Endothelial cell (in vitro differentiated cells): ENCODE measurements at regions not wholly inside any gene's neighbourhood (a gene's known extent, or its start where the extent isn't known, plus 50 kb on each side); places are given as distances from the start of the nearest gene placed in this dataset.

Experiments used
- DNase-seq: peaks from one replicate; pipeline ENCODE4 v3.0.0; 2021; ENCODE audit warnings: low spot score
- H3K27ac Mint-ChIP-seq: one replicate; pipeline ENCODE4 v1.8.0; 2021; ENCODE audit warnings: mixed read lengths, inconsistent platforms; ENCODE audit not compliant: unreplicated experiment
- H3K27me3 Mint-ChIP-seq: one replicate; pipeline ENCODE4 v1.8.0; 2021; ENCODE audit warnings: mild to moderate bottlenecking, moderate library complexity, mixed read lengths, inconsistent platforms; ENCODE audit not compliant: unreplicated experiment
- H3K36me3 Mint-ChIP-seq: one replicate; pipeline ENCODE4 v1.8.0; 2021; ENCODE audit warnings: mild to moderate bottlenecking, low read depth, mixed read lengths, inconsistent platforms; ENCODE audit not compliant: unreplicated experiment
- H3K4me1 Mint-ChIP-seq: one replicate; pipeline ENCODE4 v1.8.0; 2021; ENCODE audit warnings: mild to moderate bottlenecking, mixed read lengths, inconsistent platforms; ENCODE audit not compliant: unreplicated experiment
- H3K4me3 Mint-ChIP-seq: one replicate; pipeline ENCODE4 v1.8.0; 2021; ENCODE audit warnings: mild to moderate bottlenecking, mixed read lengths, inconsistent platforms; ENCODE audit not compliant: unreplicated experiment
- H3K9me3 Mint-ChIP-seq: one replicate; pipeline ENCODE4 v1.8.0; 2021; ENCODE audit warnings: mixed read lengths, inconsistent platforms; ENCODE audit not compliant: unreplicated experiment
- TF ChIP-seq, protein P1 (sequence below): fragments of 200-600 bp; sonication (generic); IDR thresholded peaks from one replicate; pipeline ENCODE4 v1.5.0; 2021; ENCODE audit warnings: antibody characterized with exemption; ENCODE audit not compliant: unreplicated experiment

DNA sequence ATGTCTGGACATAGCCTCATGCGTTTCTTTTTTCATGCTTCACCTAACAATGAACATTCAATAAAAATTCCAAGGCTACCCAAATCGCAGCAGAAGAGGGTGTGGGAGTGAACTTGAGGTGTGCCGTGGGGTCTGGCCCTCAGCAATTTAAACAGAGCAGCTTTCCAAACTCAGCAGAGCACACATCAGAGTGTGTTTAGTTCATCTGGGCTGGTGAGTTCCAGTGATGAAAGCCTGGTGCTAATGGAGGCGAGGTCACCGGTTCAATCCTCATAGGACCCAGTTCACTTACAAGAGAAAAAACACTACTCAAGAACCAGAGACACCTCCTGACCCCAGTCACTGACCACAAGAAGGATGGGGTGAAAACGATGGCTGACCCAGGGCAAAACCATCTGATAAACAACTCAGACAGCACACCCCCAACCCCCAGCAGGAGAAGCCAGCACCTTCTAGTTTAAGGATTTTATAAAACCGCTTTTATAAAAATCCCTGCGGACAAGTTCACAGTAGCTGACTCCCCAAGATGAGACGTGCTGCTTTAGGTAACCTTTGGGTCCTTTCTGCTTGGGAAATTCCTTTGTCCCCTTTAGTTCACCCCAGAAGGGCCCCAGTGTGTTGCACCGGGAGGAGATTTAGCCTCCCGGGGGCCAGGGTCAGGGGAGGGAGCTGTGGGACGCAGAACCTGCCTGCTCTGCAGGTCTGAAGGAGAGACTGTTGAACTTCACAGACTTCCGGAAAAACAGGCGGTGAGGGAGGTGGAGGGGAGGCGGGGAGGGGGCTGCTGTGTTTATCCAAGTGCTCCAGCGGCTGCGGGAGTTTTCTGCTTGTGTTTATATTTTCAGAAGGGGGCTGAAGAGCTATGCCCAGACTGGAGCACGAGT lies 152.7 kb upstream of the SOX11 start:
- Mint-ChIP-seq H3K4me1 (no peaks in the 10 kb centered on the region), H3K27ac (no peak overlapping the region), H3K4me3 (no peak overlapping the region), H3K27me3 (peaks cover 7% of the 10 kb centered on the region), H3K36me3 (peaks cover 9% of the 10 kb centered on the region), H3K9me3 (peaks cover 21% of the 10 kb centered on the region)
- DNase-seq: peak; percentile 7
- TF ChIP-seq, protein P1, sequence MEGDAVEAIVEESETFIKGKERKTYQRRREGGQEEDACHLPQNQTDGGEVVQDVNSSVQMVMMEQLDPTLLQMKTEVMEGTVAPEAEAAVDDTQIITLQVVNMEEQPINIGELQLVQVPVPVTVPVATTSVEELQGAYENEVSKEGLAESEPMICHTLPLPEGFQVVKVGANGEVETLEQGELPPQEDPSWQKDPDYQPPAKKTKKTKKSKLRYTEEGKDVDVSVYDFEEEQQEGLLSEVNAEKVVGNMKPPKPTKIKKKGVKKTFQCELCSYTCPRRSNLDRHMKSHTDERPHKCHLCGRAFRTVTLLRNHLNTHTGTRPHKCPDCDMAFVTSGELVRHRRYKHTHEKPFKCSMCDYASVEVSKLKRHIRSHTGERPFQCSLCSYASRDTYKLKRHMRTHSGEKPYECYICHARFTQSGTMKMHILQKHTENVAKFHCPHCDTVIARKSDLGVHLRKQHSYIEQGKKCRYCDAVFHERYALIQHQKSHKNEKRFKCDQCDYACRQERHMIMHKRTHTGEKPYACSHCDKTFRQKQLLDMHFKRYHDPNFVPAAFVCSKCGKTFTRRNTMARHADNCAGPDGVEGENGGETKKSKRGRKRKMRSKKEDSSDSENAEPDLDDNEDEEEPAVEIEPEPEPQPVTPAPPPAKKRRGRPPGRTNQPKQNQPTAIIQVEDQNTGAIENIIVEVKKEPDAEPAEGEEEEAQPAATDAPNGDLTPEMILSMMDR: no peak

DNA sequence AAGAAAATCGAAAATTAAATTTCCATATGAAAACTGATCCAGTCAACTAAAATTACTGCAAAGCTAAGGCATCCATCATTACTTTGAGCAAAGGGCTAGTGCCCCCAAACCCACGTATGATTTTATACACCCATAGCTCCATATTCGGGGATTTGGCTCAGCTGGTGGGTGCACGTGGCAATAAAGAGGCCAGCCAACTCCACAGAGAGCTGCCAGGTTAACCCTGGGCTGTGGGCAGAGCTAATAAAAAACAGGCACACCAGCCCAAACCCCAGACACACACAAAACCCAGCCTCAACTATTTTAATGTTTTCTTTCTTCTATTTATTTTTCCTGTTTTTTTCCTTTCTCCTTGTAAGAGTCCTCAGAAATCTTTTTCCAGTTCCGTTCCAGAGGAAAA lies 151.3 kb upstream of the SOX11 start:
- H3K27ac Mint-ChIP-seq: no peak overlapping the region
- H3K9me3 Mint-ChIP-seq: peaks cover 32% of the 10 kb centered on the region

DNA sequence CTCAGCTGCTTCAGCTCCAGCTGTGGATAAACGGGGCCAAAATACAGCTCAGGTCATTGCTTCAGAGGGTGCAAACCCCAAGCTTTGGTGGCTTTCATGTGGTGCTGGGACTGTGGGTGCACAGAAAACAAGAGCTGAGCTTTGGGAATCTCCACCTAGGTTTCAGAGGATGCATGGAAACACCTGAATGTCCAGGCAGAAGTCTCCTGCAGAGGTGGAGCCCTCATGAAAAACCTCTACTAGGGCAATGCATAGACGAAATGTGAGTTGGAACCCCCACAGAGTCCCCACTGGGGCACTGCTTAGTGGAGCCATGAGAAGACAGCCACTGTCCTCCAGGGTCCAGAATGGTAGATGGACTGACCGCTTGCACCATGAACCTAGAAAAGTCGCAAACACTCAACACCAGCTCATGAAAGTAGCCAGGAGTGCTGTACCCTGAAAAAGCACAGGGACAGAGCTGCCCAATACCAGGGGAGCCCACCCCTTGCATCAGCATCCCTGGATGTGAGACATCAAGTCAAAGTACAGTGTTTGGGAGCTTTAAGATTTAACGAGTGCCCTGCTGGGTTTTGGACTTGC lies 147.9 kb upstream of the SOX11 start:
- TF ChIP-seq, protein P1: no peak
- Mint-ChIP-seq H3K27ac (no peak overlapping the region), H3K4me3 (no peak overlapping the region), H3K9me3 (peaks cover 26% of the 10 kb centered on the region), H3K36me3 (peaks cover 6% of the 10 kb centered on the region), H3K4me1 (no peaks in the 10 kb centered on the region), H3K27me3 (peaks cover 3% of the 10 kb centered on the region)
- DNase-seq: no peak

More for the DNA sequence above, 151.3 kb upstream of the SOX11 start:
- TF ChIP-seq, protein P1: no peak
- no peak for DNase-seq
- Mint-ChIP-seq H3K4me3 (no peak overlapping the region), H3K36me3 (peaks cover 9% of the 10 kb centered on the region), H3K4me1 (no peaks in the 10 kb centered on the region), H3K27me3 (peaks cover 5% of the 10 kb centered on the region)

DNA sequence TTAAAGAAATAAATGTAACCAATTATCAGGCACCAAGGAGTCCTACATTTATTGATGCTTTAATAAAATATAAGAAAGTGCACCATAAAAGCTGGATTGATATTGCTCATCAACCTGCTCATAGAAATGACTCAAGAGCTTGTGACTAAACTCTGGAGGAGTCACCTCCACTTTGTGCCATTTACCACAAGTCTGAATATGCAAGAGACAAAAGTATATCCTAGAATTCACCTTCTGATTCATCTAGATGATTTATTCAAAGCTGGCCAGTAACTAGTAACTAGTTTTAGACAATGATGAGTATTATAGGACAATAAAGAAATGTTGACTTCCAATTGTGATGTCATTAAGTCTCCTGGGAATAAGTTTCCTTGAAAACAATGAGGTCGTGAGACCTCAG lies 146.0 kb upstream of the SOX11 start:
- no peak overlapping the region for H3K27ac Mint-ChIP-seq
- no peaks in the 10 kb centered on the region for H3K4me1 Mint-ChIP-seq
- H3K9me3 Mint-ChIP-seq: peaks cover 26% of the 10 kb centered on the region
- peaks cover 6% of the 10 kb centered on the region for H3K36me3 Mint-ChIP-seq
- no peak for DNase-seq
- no peaks in the 10 kb centered on the region for H3K27me3 Mint-ChIP-seq
- H3K4me3 Mint-ChIP-seq: no peak overlapping the region
- TF ChIP-seq, protein P1: no peak
